GM23338 (cell line): ENCODE measurements at regions not wholly inside any gene's neighbourhood (a gene's known extent, or its start where the extent isn't known, plus 50 kb on each side); places are given as distances from the start of the nearest gene placed in this dataset.

Experiments used
- ATAC-seq: fragments of 200-7000 bp; cut with Tn5 transposase; 3 replicates; pipeline ENCODE4 v1.9.1; 2020
- DNase-seq: peaks from one replicate; pipeline ENCODE4 v3.0.0-alpha.2; 2015; ENCODE audit warnings: low spot score
- H2AFZ ChIP-seq: fragments of 200-600 bp; sonication (generic); 2 replicates; pipeline ENCODE4 v1.8.0; 2016; ENCODE audit warnings: antibody characterized with exemption, mild to moderate bottlenecking, moderate library complexity
- H3F3A ChIP-seq: fragments of 200-600 bp; sonication (generic); replicated peaks from 2 replicates; pipeline ENCODE4 v1.8.0; 2017; ENCODE audit warnings: antibody characterized with exemption, mixed run types, low read depth
- H3K27ac ChIP-seq: fragments of 200-600 bp; sonication (generic); 2 replicates; pipeline ENCODE4 v1.6.1; 2016; ENCODE audit warnings: low read depth
- H3K27me3 ChIP-seq: fragments of 200-600 bp; sonication (generic); 2 replicates; pipeline ENCODE4 v1.8.0; 2016; ENCODE audit warnings: mild to moderate bottlenecking, mixed run types, moderate library complexity; ENCODE audit not compliant: insufficient read depth
- H3K36me3 ChIP-seq: fragments of 200-600 bp; sonication (generic); 2 replicates; pipeline ENCODE4 v1.8.0; 2016; ENCODE audit warnings: mild to moderate bottlenecking; ENCODE audit not compliant: insufficient read depth
- H3K4me1 ChIP-seq: fragments of 200-600 bp; sonication (generic); 2 replicates; pipeline ENCODE4 v1.8.0; 2016; ENCODE audit warnings: mild to moderate bottlenecking, moderate library complexity; ENCODE audit not compliant: insufficient read depth
- H3K4me2 ChIP-seq: fragments of 200-600 bp; sonication (generic); 2 replicates; pipeline ENCODE4 v1.7.1; 2017; ENCODE audit warnings: mixed run types
- H3K4me3 ChIP-seq: fragments of 200-600 bp; sonication (generic); 2 replicates; pipeline ENCODE4 v1.6.1; 2016; ENCODE audit warnings: mixed run types
- H3K79me2 ChIP-seq: fragments of 200-600 bp; sonication (generic); replicated peaks from 2 replicates; pipeline ENCODE4 v1.8.0; 2017; ENCODE audit warnings: mild to moderate bottlenecking; ENCODE audit not compliant: insufficient read depth
- H3K9me2 ChIP-seq: fragments of 200-600 bp; sonication (generic); 2 replicates; pipeline ENCODE4 v1.8.0; 2017; ENCODE audit not compliant: insufficient read depth
- H4K20me1 ChIP-seq: fragments of 200-600 bp; sonication (generic); replicated peaks from 2 replicates; pipeline ENCODE4 v1.8.0; 2017; ENCODE audit warnings: mild to moderate bottlenecking; ENCODE audit not compliant: insufficient read depth
- H3K27ac Mint-ChIP-seq: 2 replicates; pipeline ENCODE4 v1.8.0; 2020; ENCODE audit warnings: inconsistent platforms, mild to moderate bottlenecking, moderate library complexity, mixed read lengths
- H3K27me3 Mint-ChIP-seq: 3 replicates; pipeline ENCODE4 v1.8.0; 2022; ENCODE audit warnings: low read depth, mild to moderate bottlenecking, moderate library complexity, mixed read lengths, inconsistent platforms; ENCODE audit not compliant: insufficient read depth, poor library complexity
- H3K36me3 Mint-ChIP-seq: 3 replicates; pipeline ENCODE4 v1.8.0; 2021; ENCODE audit warnings: low read depth, mild to moderate bottlenecking, inconsistent platforms, moderate library complexity, mixed read lengths
- H3K4me1 Mint-ChIP-seq: 3 replicates; pipeline ENCODE4 v1.8.0; 2020; ENCODE audit warnings: mild to moderate bottlenecking, inconsistent platforms, mixed read lengths
- H3K4me3 Mint-ChIP-seq: 3 replicates; pipeline ENCODE4 v1.8.0; 2021; ENCODE audit warnings: moderate library complexity, mild to moderate bottlenecking, inconsistent platforms, mixed read lengths
- H3K9me3 Mint-ChIP-seq: 3 replicates; pipeline ENCODE4 v1.8.0; 2020; ENCODE audit warnings: moderate library complexity, mild to moderate bottlenecking, inconsistent platforms, mixed read lengths
- CTCF ChIP-seq, 2 experiments: fragments of 200-600 bp in 1 of 2; sonication (generic) in 1 of 2; conservative IDR thresholded peaks; 2 replicates each; pipeline versions ENCODE4 v1.5.1 to v1.6.1; 2016 to 2017; ENCODE audit warnings: antibody characterized with exemption in 2 of 2, low read depth in 2 of 2, mild to moderate bottlenecking in 2 of 2, moderate library complexity in 1 of 2
- ETS1 ChIP-seq: IDR thresholded peaks from 2 replicates; pipeline ENCODE4 v1.6.1; 2016; ENCODE audit warnings: antibody characterized with exemption
- EZH2 ChIP-seq: fragments of 200-600 bp; sonication (generic); IDR thresholded peaks from one replicate; pipeline ENCODE4 v1.8.0; 2017; ENCODE audit warnings: antibody characterized with exemption, mild to moderate bottlenecking, low read depth; ENCODE audit not compliant: unreplicated experiment
- EZH2phosphoT487 ChIP-seq: fragments of 200-600 bp; sonication (generic); IDR thresholded peaks from one replicate; pipeline ENCODE4 v1.8.1; 2018; ENCODE audit warnings: antibody characterized with exemption; ENCODE audit not compliant: unreplicated experiment
- JUNB ChIP-seq: IDR thresholded peaks from one replicate; pipeline ENCODE4 v1.6.1; 2016; ENCODE audit warnings: antibody characterized with exemption; ENCODE audit not compliant: unreplicated experiment
- NANOG ChIP-seq: IDR thresholded peaks from 2 replicates; pipeline ENCODE4 v1.6.1; 2016; ENCODE audit warnings: antibody characterized with exemption, borderline replicate concordance
- POLR2AphosphoS5 ChIP-seq: IDR thresholded peaks from 2 replicates; pipeline ENCODE4 v1.6.1; 2016; ENCODE audit warnings: antibody characterized with exemption, low read depth
- REST ChIP-seq: IDR thresholded peaks from one replicate; pipeline ENCODE4 v1.6.1; 2018; ENCODE audit warnings: antibody characterized with exemption; ENCODE audit not compliant: unreplicated experiment
- STAT1 ChIP-seq: IDR thresholded peaks from one replicate; pipeline ENCODE4 v1.6.1; 2016; ENCODE audit warnings: antibody characterized with exemption; ENCODE audit not compliant: unreplicated experiment
- ZNF114 ChIP-seq: fragments of 250-450 bp; sonication (Bioruptor Pico); IDR thresholded peaks from 2 replicates; pipeline ENCODE4 v1.5.0; 2020; ENCODE audit warnings: mild to moderate bottlenecking, moderate library complexity
- ZNF331 ChIP-seq: fragments of 250-450 bp; sonication (Bioruptor Pico); IDR thresholded peaks from 2 replicates; pipeline ENCODE4 v1.5.0; 2020; ENCODE audit warnings: low read depth, mild to moderate bottlenecking, moderate library complexity
- ZNF462 ChIP-seq: fragments of 250-450 bp; sonication (Bioruptor Pico); IDR thresholded peaks from 2 replicates; pipeline ENCODE4 v1.5.0; 2020; ENCODE audit warnings: mild to moderate bottlenecking, moderate library complexity

- no peaks in the 10 kb centered on the region for H3K9me2 ChIP-seq
- no peaks in the 10 kb centered on the region for H3F3A ChIP-seq
- H3K36me3 ChIP-seq, result no peaks in the 10 kb centered on the region
- H3K79me2 ChIP-seq, result no peaks in the 10 kb centered on the region
- H3K4me1 ChIP-seq, result no peaks in the 10 kb centered on the region
- no peaks in the 10 kb centered on the region for H3K36me3 Mint-ChIP-seq
- peaks cover 3% of the 10 kb centered on the region; the same call in 1 of the 3 replicates for H3K4me1 Mint-ChIP-seq
- TF ChIP-seq NANOG (no peak), ZNF462 (CRISPR knock-in tag) (no peak), POLR2AphosphoS5 (no peak), ZNF331 (CRISPR knock-in tag) (no peak), JUNB (no peak), STAT1 (no peak), ETS1 (no peak), EZH2 (no peak), REST (no peak), ZNF114 (no peak), CTCF (conservative IDR thresholded peaks at IDR 0.05; ENCODE audit: low read depth in 2 of 2) (no peak), EZH2phosphoT487 (no peak)
- no peak overlapping the region for H3K4me3 Mint-ChIP-seq
- no peak overlapping the region for H2AFZ ChIP-seq
- no peaks in the 10 kb centered on the region for H3K27me3 Mint-ChIP-seq
- no peaks in the 10 kb centered on the region for H4K20me1 ChIP-seq
- ATAC-seq (no peak), DNase-seq (no peak)
- no peaks in the 10 kb centered on the region for H3K9me3 Mint-ChIP-seq
- H3K27me3 ChIP-seq, result no peaks in the 10 kb centered on the region
- H3K4me2 ChIP-seq, result no peak overlapping the region
- H3K27ac Mint-ChIP-seq, result no peak overlapping the region
- no peak overlapping the region for H3K27ac ChIP-seq
- no peak overlapping the region for H3K4me3 ChIP-seq
Measured at GRCh38 chr18:76713432-76713831, 108.9 kb upstream of the ZNF236 start.
